ENCODE measurements at regions not wholly inside any gene's neighbourhood (a gene's known extent, or its start where the extent isn't known, plus 50 kb on each side); places are given as distances from the start of the nearest gene placed in this dataset.

- TF ChIP-seq CTCF (IDR thresholded peaks at IDR 0.05; ENCODE audit: low read length) = no peak
- no peak for TF ChIP-seq EZH2 (IDR thresholded peaks at IDR 0.05; ENCODE audit: borderline replicate concordance, low read length)
- Histone ChIP-seq H3K4me3 (ENCODE audit: low read depth, low read length, poor library complexity, severe bottlenecking) (no peak overlapping the region), H3K9me3 (ENCODE audit: low read length) (no peaks in the 10 kb centered on the region), H3K27ac (ENCODE audit: low read depth, low read length, poor library complexity, severe bottlenecking) (no peak overlapping the region), H2AFZ (ENCODE audit: low read length) (no peak overlapping the region), H3K4me1 (ENCODE audit: insufficient read depth, low read length, severe bottlenecking) (no peaks in the 10 kb centered on the region), H3K79me2 (ENCODE audit: insufficient read depth, low read length) (no peaks in the 10 kb centered on the region), H3F3A (ENCODE audit: insufficient read depth, low read length) (no peaks in the 10 kb centered on the region), H3K9me2 (ENCODE audit: low read depth, low read length) (no peaks in the 10 kb centered on the region), H3K36me3 (ENCODE audit: insufficient read depth, low read length) (no peaks in the 10 kb centered on the region), H3K9ac (ENCODE audit: low read length) (no peak overlapping the region), H4K20me1 (ENCODE audit: insufficient read depth, low read length) (no peaks in the 10 kb centered on the region), H3K27me3 (ENCODE audit: insufficient read depth, low read length) (peaks cover 3% of the 10 kb centered on the region; the same call in 1 of the 2 replicates), H3K4me2 (ENCODE audit: low read length) (no peak overlapping the region)
Observed at GRCh38 chr5:2039180-2039531, 156.4 kb upstream of the IRX4 start.

DNA sequence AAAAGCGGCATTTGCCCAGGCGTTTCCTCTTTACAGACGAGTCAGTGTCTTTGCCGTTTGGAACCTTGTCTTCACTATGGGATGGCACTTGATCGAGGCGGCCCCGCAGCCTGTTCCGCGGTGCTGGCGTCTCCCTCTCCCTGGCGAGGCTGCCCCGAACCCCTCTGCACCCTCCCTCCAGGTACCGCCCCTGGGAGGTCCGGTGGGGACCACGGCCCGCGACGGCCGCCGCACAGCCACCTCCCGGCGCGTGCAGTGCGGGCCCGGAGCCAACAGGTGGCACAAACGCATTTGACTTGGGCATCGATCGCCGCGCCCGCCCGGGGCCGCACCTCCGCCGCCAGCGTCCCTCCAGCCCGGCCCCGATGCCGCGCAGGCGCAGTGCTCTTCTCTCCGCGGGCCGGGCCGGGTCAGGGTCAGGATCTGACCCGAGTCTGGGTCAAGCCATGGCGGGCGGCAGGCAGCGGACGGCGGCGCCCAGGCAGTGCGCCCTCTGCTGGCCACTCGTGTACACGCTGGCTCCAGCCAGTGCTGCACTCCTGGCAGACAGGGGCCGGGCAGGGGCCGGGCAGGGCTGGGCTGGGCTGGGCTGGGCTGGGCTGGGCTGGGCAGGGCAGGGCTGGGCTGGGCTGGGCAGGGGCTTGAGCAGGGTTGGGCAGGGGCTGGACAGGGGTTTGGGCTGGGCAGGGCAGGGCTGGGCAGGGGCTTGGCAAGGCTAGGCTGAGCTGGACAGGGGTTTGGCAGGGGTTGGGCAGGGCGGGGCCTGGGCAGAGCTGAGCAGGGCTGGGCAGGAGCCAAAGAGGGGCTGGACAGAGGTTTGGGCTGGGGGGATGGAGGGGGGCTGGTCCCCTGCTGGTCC is 155.8 kb upstream of the IRX4 start:
- Histone ChIP-seq H2AFZ (ENCODE audit: low read length) (no peak overlapping the region), H4K20me1 (ENCODE audit: insufficient read depth, low read length) (no peaks in the 10 kb centered on the region), H3K36me3 (ENCODE audit: insufficient read depth, low read length) (no peaks in the 10 kb centered on the region), H3K4me1 (ENCODE audit: insufficient read depth, low read length, severe bottlenecking) (no peaks in the 10 kb centered on the region), H3K4me2 (ENCODE audit: low read length) (peak overlapping the region; percentile 31; the same call in 1 of the 2 replicates), H3K27ac (ENCODE audit: low read depth, low read length, poor library complexity, severe bottlenecking) (no peak overlapping the region), H3K9me3 (ENCODE audit: low read length) (no peaks in the 10 kb centered on the region), H3K79me2 (ENCODE audit: insufficient read depth, low read length) (no peaks in the 10 kb centered on the region), H3K4me3 (ENCODE audit: low read depth, low read length, poor library complexity, severe bottlenecking) (peak overlapping the region; percentile 45), H3K9me2 (ENCODE audit: low read depth, low read length) (no peaks in the 10 kb centered on the region), H3K9ac (ENCODE audit: low read length) (no peak overlapping the region), H3F3A (ENCODE audit: insufficient read depth, low read length) (no peaks in the 10 kb centered on the region), H3K27me3 (ENCODE audit: insufficient read depth, low read length) (no peaks in the 10 kb centered on the region)
- TF ChIP-seq CTCF (IDR thresholded peaks at IDR 0.05; ENCODE audit: low read length) (peak; percentile 87), EZH2 (IDR thresholded peaks at IDR 0.05; ENCODE audit: borderline replicate concordance, low read length) (no peak)

- Histone ChIP-seq H3K79me2 (ENCODE audit: insufficient read depth, low read length) (no peaks in the 10 kb centered on the region), H2AFZ (ENCODE audit: low read length) (no peak overlapping the region), H3K4me2 (ENCODE audit: low read length) (no peak overlapping the region), H3K9ac (ENCODE audit: low read length) (no peak overlapping the region), H3K27ac (ENCODE audit: low read depth, low read length, poor library complexity, severe bottlenecking) (no peak overlapping the region), H3K4me1 (ENCODE audit: insufficient read depth, low read length, severe bottlenecking) (no peaks in the 10 kb centered on the region), H3F3A (ENCODE audit: insufficient read depth, low read length) (no peaks in the 10 kb centered on the region), H3K36me3 (ENCODE audit: insufficient read depth, low read length) (no peaks in the 10 kb centered on the region), H3K4me3 (ENCODE audit: low read depth, low read length, poor library complexity, severe bottlenecking) (no peak overlapping the region), H3K9me2 (ENCODE audit: low read depth, low read length) (no peaks in the 10 kb centered on the region), H4K20me1 (ENCODE audit: insufficient read depth, low read length) (no peaks in the 10 kb centered on the region), H3K9me3 (ENCODE audit: low read length) (no peaks in the 10 kb centered on the region), H3K27me3 (ENCODE audit: insufficient read depth, low read length) (no peaks in the 10 kb centered on the region; the same call in 1 of the 2 replicates)
- no peak for TF ChIP-seq CTCF (IDR thresholded peaks at IDR 0.05; ENCODE audit: low read length)
- TF ChIP-seq EZH2 (IDR thresholded peaks at IDR 0.05; ENCODE audit: borderline replicate concordance, low read length) = no peak
Observed at GRCh38 chr5:2036885-2037284, 154.2 kb upstream of the IRX4 start.

Data from OCI-LY1 (cell line).